ENCODE measurements at regions not wholly inside any gene's neighbourhood (a gene's known extent, or its start where the extent isn't known, plus 50 kb on each side); places are given as distances from the start of the nearest gene placed in this dataset.

DNA sequence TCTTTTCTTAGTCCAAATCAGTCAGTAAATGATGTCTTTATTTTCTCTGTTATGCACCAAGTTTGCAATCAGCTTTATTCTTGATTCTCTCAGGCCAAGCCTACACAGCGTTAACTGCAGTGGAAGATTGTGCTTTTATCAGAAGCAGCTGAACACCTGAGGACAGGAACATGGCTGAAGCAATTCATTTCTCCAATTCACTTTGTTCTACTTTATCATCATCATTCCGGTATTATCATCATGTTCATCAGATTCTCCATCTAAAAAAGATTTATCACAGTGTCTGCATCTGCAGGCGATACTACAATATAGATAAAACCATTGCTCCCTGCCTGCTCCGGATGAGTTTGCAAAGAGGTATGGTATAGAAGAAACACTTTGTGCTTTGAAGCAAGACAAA is 68.1 kb upstream of the STMND1 start:
- in situ Hi-C loops (cut with MboI): no loop called here
- H3K4me1 ChIP-seq (replicated peaks in 1 of 2; ENCODE audit: control insufficient read depth in 2 of 2, insufficient read depth in 2 of 2, low read length in 2 of 2): no peaks in the 10 kb centered on the region
- H3K27me3 ChIP-seq (ENCODE audit: control insufficient read depth in 2 of 2, insufficient read depth in 2 of 2, low read length in 2 of 2): peaks cover 3 to 12% of the 10 kb centered on the region in 2 experiments
- H3K79me2 ChIP-seq (ENCODE audit: control insufficient read depth, insufficient read depth, low read length): no peaks in the 10 kb centered on the region
- H3K4me2 ChIP-seq (ENCODE audit: insufficient read depth, low read length): no peak overlapping the region
- no peak for DNase-seq (ENCODE audit: extremely low read depth in 1 of 4, low spot score in 3 of 4)
- ChIA-PET POLR2A (interaction anchor here (0.7 kb wide), 1 partner anchor 12 kb away, joined by 3 read pairs; no protein-coding TSS in a partner anchor), CTCF (ENCODE audit: low intra/inter-chr PET ratio) (no interaction called here)
- intact Hi-C loops (cut with micrococcal nuclease): no loop called here
- 1% methylated on average over 4 of the region's 4 CpGs for WGBS (ENCODE audit: insufficient coverage, low coverage, missing lambda C conversion rate)
- H3K9ac ChIP-seq (ENCODE audit: insufficient read depth in 1 of 2, low read depth in 2 of 2, low read length in 2 of 2): no peak overlapping the region
- no peak for TF ChIP-seq SRSF9 (IDR thresholded peaks at IDR 0.05; ENCODE audit: borderline replicate concordance, low read depth, low read length)
- BruUV-seq (replicated peaks): no TSS peak
- H3K36me3 ChIP-seq (ENCODE audit: control insufficient read depth, insufficient read depth, low read length): no peaks in the 10 kb centered on the region
- ATAC-seq: no peak
- H3K9me3 ChIP-seq (replicated peaks; ENCODE audit: control insufficient read depth, insufficient read depth, low read depth, low read length): no peaks in the 10 kb centered on the region
- no peak overlapping the region for H2AFZ ChIP-seq (ENCODE audit: low read depth, low read length)
- no peak for FAIRE-seq
- H4K20me1 ChIP-seq (replicated peaks; ENCODE audit: control insufficient read depth, insufficient read depth, low read length): no peaks in the 10 kb centered on the region
- H3K9me1 ChIP-seq (ENCODE audit: control insufficient read depth, insufficient read depth, low read length): no peaks in the 10 kb centered on the region
- H3K4me3 ChIP-seq: no peak overlapping the region
- no peak overlapping the region for H3K27ac ChIP-seq (ENCODE audit: extremely low read depth, low read depth, low read length)

GRCh38 chr6:17032988-17033634 is 68.7 kb upstream of the STMND1 start:
- intact Hi-C loops (cut with micrococcal nuclease): no loop called here
- FAIRE-seq: no peak
- Histone ChIP-seq H3K27ac (ENCODE audit: extremely low read depth, low read depth, low read length) (no peak overlapping the region), H2AFZ (ENCODE audit: low read depth, low read length) (no peak overlapping the region), H3K9me1 (ENCODE audit: control insufficient read depth, insufficient read depth, low read length) (no peaks in the 10 kb centered on the region), H4K20me1 (replicated peaks; ENCODE audit: control insufficient read depth, insufficient read depth, low read length) (no peaks in the 10 kb centered on the region), H3K79me2 (ENCODE audit: control insufficient read depth, insufficient read depth, low read length) (no peaks in the 10 kb centered on the region), H3K4me1 (replicated peaks in 1 of 2; ENCODE audit: control insufficient read depth in 2 of 2, insufficient read depth in 2 of 2, low read length in 2 of 2) (no peaks in the 10 kb centered on the region), H3K36me3 (ENCODE audit: control insufficient read depth, insufficient read depth, low read length) (no peaks in the 10 kb centered on the region), H3K27me3 (ENCODE audit: control insufficient read depth in 2 of 2, insufficient read depth in 2 of 2, low read length in 2 of 2) (peaks cover 3 to 12% of the 10 kb centered on the region in 2 experiments), H3K4me3 (no peak overlapping the region), H3K9ac (ENCODE audit: insufficient read depth in 1 of 2, low read depth in 2 of 2, low read length in 2 of 2) (no peak overlapping the region), H3K9me3 (replicated peaks; ENCODE audit: control insufficient read depth, insufficient read depth, low read depth, low read length) (no peaks in the 10 kb centered on the region), H3K4me2 (ENCODE audit: insufficient read depth, low read length) (no peak overlapping the region)
- 1% methylated on average over 12 of the region's 12 CpGs for WGBS (ENCODE audit: insufficient coverage, low coverage, missing lambda C conversion rate)
- no peak for DNase-seq (ENCODE audit: extremely low read depth in 1 of 4, low spot score in 3 of 4)
- ChIA-PET POLR2A (no interaction called here), CTCF (ENCODE audit: low intra/inter-chr PET ratio) (no interaction called here)
- BruUV-seq (replicated peaks): no TSS peak
- ATAC-seq: no peak
- in situ Hi-C loops (cut with MboI): no loop called here
- TF ChIP-seq, protein P1, sequence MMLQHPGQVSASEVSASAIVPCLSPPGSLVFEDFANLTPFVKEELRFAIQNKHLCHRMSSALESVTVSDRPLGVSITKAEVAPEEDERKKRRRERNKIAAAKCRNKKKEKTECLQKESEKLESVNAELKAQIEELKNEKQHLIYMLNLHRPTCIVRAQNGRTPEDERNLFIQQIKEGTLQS (IDR thresholded peaks at IDR 0.05): peak; percentile 51; the same call in 1 of the 2 replicates
- TF ChIP-seq, protein P1 (CRISPR knock-in tag; conservative IDR thresholded peaks at IDR 0.05): no peak
- TF ChIP-seq NFIC (IDR thresholded peaks at IDR 0.05) (peak; percentile 44; the same call in 1 of the 2 replicates), ZNF436 (CRISPR knock-in tag; IDR thresholded peaks at IDR 0.05) (no peak), TFE3 (CRISPR knock-in tag; IDR thresholded peaks at IDR 0.05) (peak; percentile 36; the same call in 1 of the 2 replicates), PBX2 (CRISPR knock-in tag; IDR thresholded peaks at IDR 0.05; ENCODE audit: low read depth) (no peak), PBX2 (tag; conservative IDR thresholded peaks at IDR 0.05; ENCODE audit: low read depth) (peak; percentile 46; the same call in 1 of the 2 replicates), EGR1 (conservative IDR thresholded peaks at IDR 0.05) (peak; percentile 30; the same call in 1 of the 2 replicates), ZNF551 (CRISPR knock-in tag; IDR thresholded peaks at IDR 0.05) (no peak), BHLHE40 (IDR thresholded peaks at IDR 0.05; ENCODE audit: low read length) (peak; percentile 42; the same call in 1 of the 2 replicates)

Data from K562 (cell line).